ENCODE measurements at regions not wholly inside any gene's neighbourhood (a gene's known extent, or its start where the extent isn't known, plus 50 kb on each side); places are given as distances from the start of the nearest gene placed in this dataset.

DNA sequence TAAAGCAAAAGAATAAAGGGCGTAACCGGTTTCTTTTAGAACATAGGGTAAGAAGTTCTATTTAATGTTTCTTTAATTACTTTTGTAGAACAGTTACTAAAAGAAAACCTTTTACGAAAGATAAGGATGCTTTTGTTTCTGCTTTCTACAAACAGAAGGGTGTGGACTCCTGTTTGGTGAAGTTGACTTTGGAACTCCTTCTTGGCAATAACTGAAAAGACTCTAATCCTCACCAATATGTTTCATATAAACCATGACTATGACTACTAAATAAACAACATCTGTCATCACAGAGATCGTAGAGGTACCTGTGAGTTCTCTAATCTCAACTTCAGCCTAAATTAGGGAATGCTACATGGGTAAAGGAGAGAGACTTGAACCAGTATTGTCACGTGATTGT, 210.8 kb upstream of the FLRT2 start:
- TF ChIP-seq, protein P1, sequence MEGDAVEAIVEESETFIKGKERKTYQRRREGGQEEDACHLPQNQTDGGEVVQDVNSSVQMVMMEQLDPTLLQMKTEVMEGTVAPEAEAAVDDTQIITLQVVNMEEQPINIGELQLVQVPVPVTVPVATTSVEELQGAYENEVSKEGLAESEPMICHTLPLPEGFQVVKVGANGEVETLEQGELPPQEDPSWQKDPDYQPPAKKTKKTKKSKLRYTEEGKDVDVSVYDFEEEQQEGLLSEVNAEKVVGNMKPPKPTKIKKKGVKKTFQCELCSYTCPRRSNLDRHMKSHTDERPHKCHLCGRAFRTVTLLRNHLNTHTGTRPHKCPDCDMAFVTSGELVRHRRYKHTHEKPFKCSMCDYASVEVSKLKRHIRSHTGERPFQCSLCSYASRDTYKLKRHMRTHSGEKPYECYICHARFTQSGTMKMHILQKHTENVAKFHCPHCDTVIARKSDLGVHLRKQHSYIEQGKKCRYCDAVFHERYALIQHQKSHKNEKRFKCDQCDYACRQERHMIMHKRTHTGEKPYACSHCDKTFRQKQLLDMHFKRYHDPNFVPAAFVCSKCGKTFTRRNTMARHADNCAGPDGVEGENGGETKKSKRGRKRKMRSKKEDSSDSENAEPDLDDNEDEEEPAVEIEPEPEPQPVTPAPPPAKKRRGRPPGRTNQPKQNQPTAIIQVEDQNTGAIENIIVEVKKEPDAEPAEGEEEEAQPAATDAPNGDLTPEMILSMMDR (IDR thresholded peaks at IDR 0.05), result no peak
- no peak for TF ChIP-seq POLR2A (IDR thresholded peaks at IDR 0.05)
